ENCODE measurements at regions not wholly inside any gene's neighbourhood (a gene's known extent, or its start where the extent isn't known, plus 50 kb on each side); places are given as distances from the start of the nearest gene placed in this dataset.

- no peak for DNase-seq (ENCODE audit: low spot score in 2 of 2)
- intact Hi-C loops (cut with DNase I; ENCODE audit: low total_unique reads): no loop called here
- Histone ChIP-seq H3K27ac (no peak overlapping the region), H3K4me3 (no peak overlapping the region), H3K4me1 (no peaks in the 10 kb centered on the region), H3K36me3 (no peaks in the 10 kb centered on the region), H3K9me3 (peaks cover 0 to 5% of the 10 kb centered on the region in 2 donors), H3K27me3 (no peaks in the 10 kb centered on the region)
- TF ChIP-seq CTCF (IDR thresholded peaks at IDR 0.05) (no peak), POLR2AphosphoS5 (IDR thresholded peaks at IDR 0.05) (no peak), POLR2A (IDR thresholded peaks at IDR 0.05) (no peak)
Measured at GRCh38 chr7:3191548-3191947, 109.5 kb upstream of the SDK1 start.

- no peaks in the 10 kb centered on the region for H3K27me3 ChIP-seq
- H3K36me3 ChIP-seq: no peaks in the 10 kb centered on the region
- H3K9me3 ChIP-seq: peaks cover 0 to 5% of the 10 kb centered on the region in 2 donors
- no peak overlapping the region for H3K4me3 ChIP-seq
- no peak for DNase-seq (ENCODE audit: low spot score in 2 of 2)
- TF ChIP-seq CTCF (IDR thresholded peaks at IDR 0.05) (no peak), POLR2A (IDR thresholded peaks at IDR 0.05) (no peak), POLR2AphosphoS5 (IDR thresholded peaks at IDR 0.05) (no peak)
- H3K27ac ChIP-seq: no peak overlapping the region
- H3K4me1 ChIP-seq: no peaks in the 10 kb centered on the region
- intact Hi-C loops (cut with DNase I; ENCODE audit: low total_unique reads): no loop called here
Measured at GRCh38 chr7:3192669-3193068, 108.4 kb upstream of the SDK1 start.

- Histone ChIP-seq H3K27me3 (no peaks in the 10 kb centered on the region), H3K4me3 (no peak overlapping the region), H3K4me1 (no peaks in the 10 kb centered on the region), H3K9me3 (peaks cover 0 to 5% of the 10 kb centered on the region in 2 donors), H3K36me3 (no peaks in the 10 kb centered on the region), H3K27ac (no peak overlapping the region)
- TF ChIP-seq CTCF (IDR thresholded peaks at IDR 0.05) (no peak), POLR2A (IDR thresholded peaks at IDR 0.05) (no peak)
- intact Hi-C loops (cut with DNase I; ENCODE audit: low total_unique reads): no loop called here
- no peak for DNase-seq (ENCODE audit: low spot score in 2 of 2)
Measured at GRCh38 chr7:3193379-3194120, 107.5 kb upstream of the SDK1 start.

GRCh38 chr7:3194501-3195141 is 106.4 kb upstream of the SDK1 start:
- Histone ChIP-seq H3K4me3 (no peak overlapping the region), H3K27me3 (no peaks in the 10 kb centered on the region), H3K9me3 (peaks cover 5 to 9% of the 10 kb centered on the region in 2 donors), H3K36me3 (no peaks in the 10 kb centered on the region), H3K4me1 (no peaks in the 10 kb centered on the region), H3K27ac (no peak overlapping the region)
- no peak for TF ChIP-seq POLR2AphosphoS5 (IDR thresholded peaks at IDR 0.05)
- no peak for TF ChIP-seq CTCF (IDR thresholded peaks at IDR 0.05)
- TF ChIP-seq POLR2A (IDR thresholded peaks at IDR 0.05): no peak
- DNase-seq (ENCODE audit: low spot score in 2 of 2): no peak
- intact Hi-C loops (cut with DNase I; ENCODE audit: low total_unique reads): no loop called here

GRCh38 chr7:3195160-3195559 is 105.9 kb upstream of the SDK1 start:
- no peaks in the 10 kb centered on the region for H3K27me3 ChIP-seq
- no peaks in the 10 kb centered on the region for H3K4me1 ChIP-seq
- peaks cover 5 to 9% of the 10 kb centered on the region in 2 donors for H3K9me3 ChIP-seq
- no peak overlapping the region for H3K27ac ChIP-seq
- intact Hi-C loops (cut with DNase I; ENCODE audit: low total_unique reads): no loop called here
- H3K36me3 ChIP-seq: no peaks in the 10 kb centered on the region
- no peak overlapping the region for H3K4me3 ChIP-seq
- TF ChIP-seq POLR2A (IDR thresholded peaks at IDR 0.05): no peak
- no peak for TF ChIP-seq CTCF (IDR thresholded peaks at IDR 0.05)
- no peak for TF ChIP-seq POLR2AphosphoS5 (IDR thresholded peaks at IDR 0.05)
- DNase-seq (ENCODE audit: low spot score in 2 of 2): no peak
